ENCODE measurements at regions not wholly inside any gene's neighbourhood (a gene's known extent, or its start where the extent isn't known, plus 50 kb on each side); places are given as distances from the start of the nearest gene placed in this dataset.

DNA sequence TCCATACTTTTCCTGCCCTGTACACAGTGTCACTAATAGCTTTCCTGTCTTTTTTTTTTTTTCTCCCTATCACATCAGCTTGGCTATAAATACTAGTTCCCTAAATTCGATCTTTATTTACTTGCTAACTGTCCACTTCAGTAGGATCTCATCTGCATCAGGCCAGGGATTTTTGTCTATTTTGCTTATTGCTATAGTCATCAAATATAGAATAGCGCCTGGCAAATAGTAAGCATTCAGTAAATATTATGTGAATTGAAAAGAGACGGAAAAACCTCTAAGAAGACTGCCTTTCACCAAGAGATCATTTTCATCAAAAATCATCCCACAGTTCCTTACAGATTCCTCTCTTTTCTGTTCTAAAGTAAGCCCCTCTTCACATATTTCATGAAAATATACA is 429.1 kb downstream of the FLRT2 start:
- intact Hi-C loops (cut with micrococcal nuclease; ENCODE audit: unreplicated experiment) = no loop called here
- no peak for DNase-seq
- no peaks in the 10 kb centered on the region for H3K36me3 Mint-ChIP-seq (ENCODE audit: insufficient read depth, unreplicated experiment)
- TF ChIP-seq, protein P1, sequence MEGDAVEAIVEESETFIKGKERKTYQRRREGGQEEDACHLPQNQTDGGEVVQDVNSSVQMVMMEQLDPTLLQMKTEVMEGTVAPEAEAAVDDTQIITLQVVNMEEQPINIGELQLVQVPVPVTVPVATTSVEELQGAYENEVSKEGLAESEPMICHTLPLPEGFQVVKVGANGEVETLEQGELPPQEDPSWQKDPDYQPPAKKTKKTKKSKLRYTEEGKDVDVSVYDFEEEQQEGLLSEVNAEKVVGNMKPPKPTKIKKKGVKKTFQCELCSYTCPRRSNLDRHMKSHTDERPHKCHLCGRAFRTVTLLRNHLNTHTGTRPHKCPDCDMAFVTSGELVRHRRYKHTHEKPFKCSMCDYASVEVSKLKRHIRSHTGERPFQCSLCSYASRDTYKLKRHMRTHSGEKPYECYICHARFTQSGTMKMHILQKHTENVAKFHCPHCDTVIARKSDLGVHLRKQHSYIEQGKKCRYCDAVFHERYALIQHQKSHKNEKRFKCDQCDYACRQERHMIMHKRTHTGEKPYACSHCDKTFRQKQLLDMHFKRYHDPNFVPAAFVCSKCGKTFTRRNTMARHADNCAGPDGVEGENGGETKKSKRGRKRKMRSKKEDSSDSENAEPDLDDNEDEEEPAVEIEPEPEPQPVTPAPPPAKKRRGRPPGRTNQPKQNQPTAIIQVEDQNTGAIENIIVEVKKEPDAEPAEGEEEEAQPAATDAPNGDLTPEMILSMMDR (IDR thresholded peaks at IDR 0.05; ENCODE audit: unreplicated experiment) = no peak
- H3K4me1 Mint-ChIP-seq (ENCODE audit: low read depth, unreplicated experiment) = no peaks in the 10 kb centered on the region
- peaks cover 2% of the 10 kb centered on the region for H3K9me3 Mint-ChIP-seq (ENCODE audit: low read depth, unreplicated experiment)
- no TSS peak for BruUV-seq (replicated peaks)
- no peak overlapping the region for H3K4me3 Mint-ChIP-seq (ENCODE audit: low read depth, unreplicated experiment)
- no peaks in the 10 kb centered on the region for H3K27me3 Mint-ChIP-seq (ENCODE audit: unreplicated experiment)
- H3K27ac Mint-ChIP-seq (ENCODE audit: unreplicated experiment) = no peak overlapping the region
- CTCF ChIA-PET = no interaction called here

DNA sequence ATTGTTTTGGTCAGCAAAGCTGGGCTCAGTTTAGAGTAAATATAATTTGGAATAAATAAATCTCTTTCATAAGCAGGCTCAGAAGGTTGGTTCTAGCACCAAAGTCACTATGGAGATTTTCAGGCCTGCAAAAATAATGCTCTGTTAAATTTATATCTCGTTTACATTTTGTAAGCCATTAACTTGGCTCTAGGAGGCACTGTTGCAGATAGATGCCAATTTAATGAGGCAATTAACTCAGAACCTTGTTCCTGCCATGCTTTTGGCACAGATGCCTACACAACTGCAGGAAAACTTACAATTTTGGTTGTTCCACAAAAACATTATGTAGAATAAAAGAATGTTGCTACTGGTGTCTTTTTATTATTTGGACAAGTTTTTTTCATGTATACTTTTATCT is 428.1 kb downstream of the FLRT2 start:
- Mint-ChIP-seq H3K27ac (ENCODE audit: unreplicated experiment) (no peak overlapping the region), H3K4me1 (ENCODE audit: low read depth, unreplicated experiment) (no peaks in the 10 kb centered on the region), H3K4me3 (ENCODE audit: low read depth, unreplicated experiment) (no peak overlapping the region), H3K27me3 (ENCODE audit: unreplicated experiment) (no peaks in the 10 kb centered on the region), H3K9me3 (ENCODE audit: low read depth, unreplicated experiment) (peaks cover 8% of the 10 kb centered on the region), H3K36me3 (ENCODE audit: insufficient read depth, unreplicated experiment) (no peaks in the 10 kb centered on the region)
- BruUV-seq (replicated peaks) = no TSS peak
- no peak for DNase-seq
- CTCF ChIA-PET = no interaction called here
- TF ChIP-seq, protein P1 (IDR thresholded peaks at IDR 0.05; ENCODE audit: unreplicated experiment) = no peak
- intact Hi-C loops (cut with micrococcal nuclease; ENCODE audit: unreplicated experiment) = no loop called here

DNA sequence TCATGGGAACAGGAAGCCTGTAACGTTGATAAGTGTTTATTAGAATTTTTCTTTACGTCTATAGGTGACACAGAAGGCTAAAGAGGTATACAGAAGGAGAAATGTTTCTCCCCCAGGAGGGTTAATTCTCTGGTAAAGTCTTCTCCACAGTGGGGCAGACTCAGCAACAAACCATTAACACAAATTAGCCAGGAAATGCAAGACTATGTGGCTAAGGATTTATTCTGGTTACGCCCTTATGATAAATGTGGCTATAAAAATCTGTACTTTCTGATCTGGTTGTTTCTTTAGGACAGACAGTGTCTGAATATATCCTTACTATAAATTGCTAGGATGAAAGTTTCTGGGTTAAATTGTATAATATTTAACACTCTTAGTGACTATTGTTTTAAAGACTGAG is 423.3 kb downstream of the FLRT2 start:
- Mint-ChIP-seq H3K9me3 (ENCODE audit: low read depth, unreplicated experiment) (peaks cover 11% of the 10 kb centered on the region), H3K27ac (ENCODE audit: unreplicated experiment) (no peak overlapping the region), H3K4me1 (ENCODE audit: low read depth, unreplicated experiment) (no peaks in the 10 kb centered on the region), H3K27me3 (ENCODE audit: unreplicated experiment) (no peaks in the 10 kb centered on the region), H3K4me3 (ENCODE audit: low read depth, unreplicated experiment) (no peak overlapping the region), H3K36me3 (ENCODE audit: insufficient read depth, unreplicated experiment) (no peaks in the 10 kb centered on the region)
- CTCF ChIA-PET = no interaction called here
- TF ChIP-seq, protein P1 (IDR thresholded peaks at IDR 0.05; ENCODE audit: unreplicated experiment) = no peak
- DNase-seq = no peak
- intact Hi-C loops (cut with micrococcal nuclease; ENCODE audit: unreplicated experiment) = no loop called here
- no TSS peak for BruUV-seq (replicated peaks)

DNA sequence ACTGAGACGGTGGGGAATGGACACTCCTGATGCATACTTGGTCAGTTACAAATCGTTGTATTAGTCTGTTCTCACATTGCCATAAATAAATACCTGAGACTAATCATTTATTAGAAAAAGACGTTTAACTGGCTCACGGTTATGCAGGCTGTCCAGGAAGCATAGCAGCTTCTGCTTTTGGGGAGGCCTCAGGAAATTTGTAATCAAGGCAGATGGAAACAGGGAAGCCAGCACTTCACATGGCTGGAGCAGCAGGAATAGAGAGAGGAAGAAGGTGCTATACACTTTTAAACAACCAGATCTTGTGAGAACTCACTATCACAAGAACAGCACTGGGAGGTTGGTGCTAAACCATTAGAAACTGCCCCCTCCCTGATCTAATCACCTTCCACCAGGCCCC is 418.2 kb downstream of the FLRT2 start:
- Mint-ChIP-seq H3K27me3 (ENCODE audit: unreplicated experiment) (no peaks in the 10 kb centered on the region), H3K4me1 (ENCODE audit: low read depth, unreplicated experiment) (no peaks in the 10 kb centered on the region), H3K36me3 (ENCODE audit: insufficient read depth, unreplicated experiment) (no peaks in the 10 kb centered on the region), H3K4me3 (ENCODE audit: low read depth, unreplicated experiment) (no peak overlapping the region), H3K9me3 (ENCODE audit: low read depth, unreplicated experiment) (peaks cover 16% of the 10 kb centered on the region), H3K27ac (ENCODE audit: unreplicated experiment) (no peak overlapping the region)
- no TSS peak for BruUV-seq (replicated peaks)
- no peak for DNase-seq
- intact Hi-C loops (cut with micrococcal nuclease; ENCODE audit: unreplicated experiment) = no loop called here
- TF ChIP-seq, protein P1 (IDR thresholded peaks at IDR 0.05; ENCODE audit: unreplicated experiment) = no peak
- CTCF ChIA-PET = no interaction called here

Data from Calu3 (cell line).